Endodermal cell (in vitro differentiated cells): ENCODE measurements at regions not wholly inside any gene's neighbourhood (a gene's known extent, or its start where the extent isn't known, plus 50 kb on each side); places are given as distances from the start of the nearest gene placed in this dataset.

ENCODE experiments used
- DNase-seq: peaks from one replicate; pipeline ENCODE4 v3.0.0-alpha.2; 2017
- H3K27ac ChIP-seq: 2 replicates; pipeline ENCODE4 v1.5.1; 2013; ENCODE audit warnings: mild to moderate bottlenecking, low read depth, low read length, moderate library complexity
- H3K27me3 ChIP-seq: 2 replicates; pipeline ENCODE4 v1.6.1; 2013; ENCODE audit warnings: mild to moderate bottlenecking, low read length, moderate library complexity; ENCODE audit not compliant: insufficient read depth, control insufficient read depth, poor library complexity, severe bottlenecking
- H3K36me3 ChIP-seq: 2 replicates; pipeline ENCODE4 v1.7.0; 2013; ENCODE audit warnings: mild to moderate bottlenecking, low read length, moderate library complexity; ENCODE audit not compliant: control insufficient read depth, insufficient read depth
- H3K4me1 ChIP-seq: one replicate; pipeline ENCODE4 v1.7.0; 2013; ENCODE audit warnings: low read length; ENCODE audit not compliant: control insufficient read depth, insufficient read depth
- H3K4me3 ChIP-seq: 2 replicates; pipeline ENCODE4 v1.5.1; 2013; ENCODE audit warnings: mild to moderate bottlenecking, low read length, moderate library complexity
- H3K9ac ChIP-seq: 2 replicates; pipeline ENCODE4 v1.6.1; 2013; ENCODE audit warnings: mild to moderate bottlenecking, low read length, moderate library complexity; ENCODE audit not compliant: poor library complexity, severe bottlenecking; ENCODE audit errors: extremely low read depth
- H3K9me3 ChIP-seq: 2 replicates; pipeline ENCODE4 v1.6.1; 2013; ENCODE audit warnings: mild to moderate bottlenecking, low read length, moderate library complexity; ENCODE audit not compliant: control insufficient read depth
- H3K27ac Mint-ChIP-seq: 2 replicates; pipeline ENCODE4 v1.8.0; 2020; ENCODE audit warnings: mixed read lengths
- H3K27me3 Mint-ChIP-seq: 2 replicates; pipeline ENCODE4 v1.8.0; 2021; ENCODE audit warnings: mild to moderate bottlenecking, mixed read lengths; ENCODE audit not compliant: insufficient read depth
- H3K36me3 Mint-ChIP-seq: 2 replicates; pipeline ENCODE4 v1.8.0; 2020; ENCODE audit warnings: low read depth, mixed read lengths
- H3K4me1 Mint-ChIP-seq: 2 replicates; pipeline ENCODE4 v1.8.0; 2020; ENCODE audit warnings: mixed read lengths
- H3K4me3 Mint-ChIP-seq: 2 replicates; pipeline ENCODE4 v1.8.0; 2020; ENCODE audit warnings: mild to moderate bottlenecking, moderate library complexity, mixed read lengths
- H3K9me3 Mint-ChIP-seq: 2 replicates; pipeline ENCODE4 v1.8.0; 2020; ENCODE audit warnings: mild to moderate bottlenecking, mixed read lengths
- CTCF ChIP-seq: fragments of 200-600 bp; sonication (generic); conservative IDR thresholded peaks from 2 replicates; pipeline ENCODE4 v1.5.0; 2021; ENCODE audit warnings: antibody characterized with exemption, mild to moderate bottlenecking
- WGBS, 2 experiments: methylation state at CpG; one replicate each; pipeline versions ENCODE4 v1.1.5 to v1.1.7; 2013; ENCODE audit warnings: missing lambda C conversion rate in 2 of 2, mixed read lengths in 1 of 2; ENCODE audit not compliant: insufficient coverage in 1 of 2, insufficient read length in 1 of 2; 5-methylcytosine and 5-hydroxymethylcytosine counted together

GRCh38 chr18:61618816-61619215 lies 274.0 kb downstream of the RNF152 start:
- WGBS, 2 experiments, result 76% methylated on average over 3 of the region's 3 CpGs; no CpG with 5 or more reads in 1 of the 2 experiments
- peaks cover 32% of the 10 kb centered on the region for H3K9me3 ChIP-seq
- H3K9me3 Mint-ChIP-seq, result peaks cover 40% of the 10 kb centered on the region
- no peak overlapping the region for H3K4me3 ChIP-seq
- H3K36me3 Mint-ChIP-seq, result peaks cover 11% of the 10 kb centered on the region
- H3K9ac ChIP-seq, result no peak overlapping the region
- no peaks in the 10 kb centered on the region for H3K27me3 ChIP-seq
- DNase-seq, result no peak
- no peak overlapping the region for H3K27ac Mint-ChIP-seq
- H3K27me3 Mint-ChIP-seq, result no peaks in the 10 kb centered on the region
- no peaks in the 10 kb centered on the region for H3K4me1 Mint-ChIP-seq
- H3K27ac ChIP-seq, result no peak overlapping the region
- no peak for TF ChIP-seq CTCF
- no peak overlapping the region for H3K4me3 Mint-ChIP-seq
- no peaks in the 10 kb centered on the region for H3K36me3 ChIP-seq
- H3K4me1 ChIP-seq, result no peaks in the 10 kb centered on the region

- 79% methylated on average over 4 of the region's 4 CpGs; no CpG with 5 or more reads in 1 of the 2 experiments for WGBS, 2 experiments
These were observed 276.6 kb downstream of the RNF152 start for GRCh38 chr18:61616111-61616610.

GRCh38 chr18:61612517-61612916 lies 279.3 kb downstream of the CDH20 start:
- Mint-ChIP-seq H3K27me3 (no peaks in the 10 kb centered on the region), H3K27ac (no peak overlapping the region), H3K4me1 (peaks cover 6% of the 10 kb centered on the region), H3K4me3 (no peak overlapping the region), H3K9me3 (peaks cover 35% of the 10 kb centered on the region), H3K36me3 (peaks cover 10% of the 10 kb centered on the region)
- H3K27me3 ChIP-seq, result no peaks in the 10 kb centered on the region
- no peak overlapping the region for H3K27ac ChIP-seq
- H3K9ac ChIP-seq, result no peak overlapping the region
- no peak for DNase-seq
- H3K36me3 ChIP-seq, result no peaks in the 10 kb centered on the region
- peak overlapping the region; percentile 4 for H3K4me3 ChIP-seq
- TF ChIP-seq CTCF, result peak; percentile 64
- no peaks in the 10 kb centered on the region for H3K4me1 ChIP-seq
- H3K9me3 ChIP-seq, result peaks cover 52% of the 10 kb centered on the region

More at GRCh38 chr18:61616111-61616610, 276.6 kb downstream of the RNF152 start:
- Histone ChIP-seq H3K27ac (no peak overlapping the region), H3K9ac (no peak overlapping the region), H3K9me3 (peaks cover 41% of the 10 kb centered on the region), H3K4me3 (no peak overlapping the region), H3K27me3 (no peaks in the 10 kb centered on the region), H3K4me1 (no peaks in the 10 kb centered on the region), H3K36me3 (no peaks in the 10 kb centered on the region)
- DNase-seq, result no peak
- H3K36me3 Mint-ChIP-seq, result peaks cover 9% of the 10 kb centered on the region
- no peaks in the 10 kb centered on the region for H3K27me3 Mint-ChIP-seq
- no peak overlapping the region for H3K4me3 Mint-ChIP-seq
- TF ChIP-seq CTCF, result no peak
- no peak overlapping the region for H3K27ac Mint-ChIP-seq
- peaks cover 6% of the 10 kb centered on the region for H3K4me1 Mint-ChIP-seq
- peaks cover 34% of the 10 kb centered on the region for H3K9me3 Mint-ChIP-seq
